H9 (cell line): ENCODE measurements at regions not wholly inside any gene's neighbourhood (a gene's known extent, or its start where the extent isn't known, plus 50 kb on each side); places are given as distances from the start of the nearest gene placed in this dataset.

Experiments
- DNase-seq: peaks from one replicate; pipeline ENCODE4 v3.0.0-alpha.2; 2017
- H2AFZ ChIP-seq: one replicate; pipeline ENCODE4 v1.6.1; 2013; ENCODE audit warnings: mild to moderate bottlenecking, low read length, control low read depth, moderate library complexity
- H2AK5ac ChIP-seq: 2 replicates; pipeline ENCODE4 v1.6.1; 2013; ENCODE audit warnings: low read length, control low read depth, mixed read lengths; ENCODE audit not compliant: insufficient read length
- H2BK120ac ChIP-seq: one replicate; pipeline ENCODE4 v1.6.1; 2013; ENCODE audit warnings: low read depth, mild to moderate bottlenecking, low read length, control low read depth, inconsistent platforms; ENCODE audit not compliant: poor library complexity, severe bottlenecking
- H2BK12ac ChIP-seq: 2 replicates; pipeline ENCODE4 v1.6.1; 2013; ENCODE audit warnings: low read length, control low read depth, mixed read lengths, low read depth; ENCODE audit not compliant: insufficient read length
- H2BK15ac ChIP-seq: 2 replicates; pipeline ENCODE4 v1.6.1; 2013; ENCODE audit warnings: low read depth, low read length, control low read depth
- H2BK20ac ChIP-seq: one replicate; pipeline ENCODE4 v1.6.1; 2013; ENCODE audit warnings: low read depth, mild to moderate bottlenecking, low read length, control low read depth, inconsistent platforms; ENCODE audit not compliant: poor library complexity, severe bottlenecking
- H2BK5ac ChIP-seq: 2 replicates; pipeline ENCODE4 v1.6.1; 2013; ENCODE audit warnings: low read length, control low read depth, mixed read lengths; ENCODE audit not compliant: insufficient read length
- H3K14ac ChIP-seq: 2 replicates; pipeline ENCODE4 v1.6.1; 2013; ENCODE audit warnings: low read length, control low read depth; ENCODE audit not compliant: insufficient read depth
- H3K18ac ChIP-seq: 2 replicates; pipeline ENCODE4 v1.6.1; 2013; ENCODE audit warnings: low read depth, mild to moderate bottlenecking, mixed read lengths, low read length, control low read depth; ENCODE audit not compliant: insufficient read length
- H3K23ac ChIP-seq: 2 replicates; pipeline ENCODE4 v1.6.1; 2013; ENCODE audit warnings: low read length, control low read depth, mixed read lengths, low read depth; ENCODE audit not compliant: insufficient read length
- H3K23me2 ChIP-seq: 2 replicates; pipeline ENCODE4 v1.6.1; 2013; ENCODE audit warnings: low read depth, mild to moderate bottlenecking, mixed read lengths, low read length, control low read depth; ENCODE audit not compliant: insufficient read length, poor library complexity, severe bottlenecking
- H3K27ac ChIP-seq: 2 replicates; pipeline ENCODE4 v1.5.1; 2013; ENCODE audit warnings: low read length, control low read depth, mixed read lengths, low read depth; ENCODE audit not compliant: insufficient read length
- H3K27me3 ChIP-seq: 2 replicates; pipeline ENCODE4 v1.6.1; 2013; ENCODE audit warnings: low read length, control low read depth, inconsistent platforms; ENCODE audit not compliant: insufficient read depth
- H3K4ac ChIP-seq: 2 replicates; pipeline ENCODE4 v1.6.1; 2013; ENCODE audit warnings: low read depth, mild to moderate bottlenecking, control low read depth, inconsistent platforms, low read length, moderate library complexity
- H3K4me1 ChIP-seq: 2 replicates; pipeline ENCODE4 v1.6.1; 2013; ENCODE audit warnings: low read length, control low read depth, inconsistent platforms; ENCODE audit not compliant: insufficient read depth
- H3K4me2 ChIP-seq: 2 replicates; pipeline ENCODE4 v1.6.1; 2013; ENCODE audit warnings: low read length, control low read depth, mixed read lengths; ENCODE audit not compliant: insufficient read length, insufficient read depth
- H3K56ac ChIP-seq: 2 replicates; pipeline ENCODE4 v1.6.1; 2013; ENCODE audit warnings: low read depth, mild to moderate bottlenecking, mixed read lengths, low read length, control low read depth; ENCODE audit not compliant: insufficient read length
- H3K79me1 ChIP-seq: 2 replicates; pipeline ENCODE4 v1.6.1; 2013; ENCODE audit warnings: low read depth, mild to moderate bottlenecking, moderate library complexity, low read length, control low read depth, inconsistent platforms; ENCODE audit not compliant: insufficient read depth, poor library complexity, severe bottlenecking
- H3K79me2 ChIP-seq: 2 replicates; pipeline ENCODE4 v1.6.1; 2013; ENCODE audit warnings: low read length, control low read depth, inconsistent platforms; ENCODE audit not compliant: insufficient read depth
- H3K9ac ChIP-seq: 2 replicates; pipeline ENCODE4 v1.6.1; 2013; ENCODE audit warnings: low read length, control low read depth, mixed read lengths; ENCODE audit not compliant: insufficient read length; ENCODE audit errors: extremely low read depth
- H3K9me3 ChIP-seq: one replicate; pipeline ENCODE4 v1.6.1; 2013; ENCODE audit warnings: low read depth, low read length, inconsistent platforms; ENCODE audit not compliant: control insufficient read depth
- H3T11ph ChIP-seq: one replicate; pipeline ENCODE4 v1.6.1; 2013; ENCODE audit warnings: mild to moderate bottlenecking, low read length, control low read depth, inconsistent platforms
- H4K20me1 ChIP-seq: one replicate; pipeline ENCODE4 v1.6.1; 2013; ENCODE audit not compliant: control insufficient read depth, insufficient read length, insufficient read depth
- H4K5ac ChIP-seq: 2 replicates; pipeline ENCODE4 v1.6.1; 2013; ENCODE audit warnings: low read depth, mild to moderate bottlenecking, mixed read lengths, low read length, control low read depth; ENCODE audit not compliant: insufficient read length
- H4K8ac ChIP-seq: replicated peaks from 2 replicates; pipeline ENCODE4 v1.6.1; 2013; ENCODE audit warnings: low read length, control low read depth, mixed read lengths, low read depth; ENCODE audit not compliant: insufficient read length
- H4K91ac ChIP-seq: 2 replicates; pipeline ENCODE4 v1.6.1; 2013; ENCODE audit warnings: low read depth, mild to moderate bottlenecking, moderate library complexity, mixed read lengths, low read length, control low read depth; ENCODE audit not compliant: insufficient read length
- H3K27ac Mint-ChIP-seq, 3 experiments: 2 replicates in 2 of 3; 3 replicates in 1 of 3; pipeline ENCODE4 v1.8.0; 2020 to 2021; ENCODE audit warnings: mixed read lengths in 3 of 3, mild to moderate bottlenecking in 1 of 3, moderate library complexity in 1 of 3
- H3K27me3 Mint-ChIP-seq: 2 replicates; pipeline ENCODE4 v1.8.0; 2021; ENCODE audit warnings: low read depth, mild to moderate bottlenecking, moderate library complexity, mixed read lengths
- H3K36me3 Mint-ChIP-seq, 3 experiments: 2 replicates in 2 of 3; 3 replicates in 1 of 3; pipeline ENCODE4 v1.8.0; 2020 to 2021; ENCODE audit warnings: low read depth in 3 of 3, mixed read lengths in 3 of 3; ENCODE audit not compliant: insufficient read depth in 1 of 3
- H3K4me1 Mint-ChIP-seq, 2 experiments: 2 replicates each; pipeline ENCODE4 v1.8.0; 2020; ENCODE audit warnings: mixed read lengths in 2 of 2
- H3K4me3 Mint-ChIP-seq, 2 experiments: 2 replicates in 1 of 2; 3 replicates in 1 of 2; pipeline ENCODE4 v1.8.0; 2020 to 2021; ENCODE audit warnings: mild to moderate bottlenecking in 2 of 2, mixed read lengths in 2 of 2, moderate library complexity in 1 of 2
- H3K9me3 Mint-ChIP-seq, 2 experiments: 2 replicates in 1 of 2; 3 replicates in 1 of 2; pipeline ENCODE4 v1.8.0; 2020; ENCODE audit warnings: mild to moderate bottlenecking in 2 of 2, mixed read lengths in 2 of 2, moderate library complexity in 1 of 2
- CTCF ChIP-seq: fragments of 200-600 bp; sonication (generic); conservative IDR thresholded peaks from 3 replicates; pipeline ENCODE4 v1.8.0; 2021; ENCODE audit warnings: antibody characterized with exemption, mild to moderate bottlenecking
- WGBS: extraction: QIAGEN DNeasy Blood & Tissue Kit; methylation state at CpG from one replicate; pipeline ENCODE4 v1.1.7; 2013; ENCODE audit warnings: missing lambda C conversion rate, low lambda C conversion rate, mixed read lengths; ENCODE audit not compliant: insufficient read length; ENCODE audit errors: extremely low coverage; 5-methylcytosine and 5-hydroxymethylcytosine counted together

DNA sequence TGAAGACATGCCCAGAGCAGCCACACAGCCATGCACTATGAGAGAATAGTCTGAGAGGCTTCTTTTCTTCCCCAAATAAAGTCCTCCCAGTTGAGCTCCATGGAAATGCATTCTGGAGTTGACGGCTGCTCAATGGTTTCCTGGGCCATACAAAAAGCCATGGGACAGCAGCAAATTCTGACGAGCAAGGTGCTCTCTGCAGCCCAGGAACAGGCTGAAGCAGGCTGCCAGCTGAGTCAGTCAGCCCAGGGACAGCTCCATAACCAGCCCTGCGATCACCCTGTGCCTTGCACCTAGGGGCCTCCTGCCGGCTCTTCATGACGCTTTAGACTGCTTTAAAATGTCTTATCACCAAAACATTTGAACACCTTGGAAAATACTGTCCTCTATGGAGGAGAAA is 256.3 kb upstream of the CHRNA7 start:
- no peaks in the 10 kb centered on the region for H4K20me1 ChIP-seq
- no peak overlapping the region for H2BK20ac ChIP-seq
- H4K91ac ChIP-seq = no peak overlapping the region
- H3K27me3 ChIP-seq = no peaks in the 10 kb centered on the region
- H3K23ac ChIP-seq = no peak overlapping the region
- H3K4me2 ChIP-seq = no peak overlapping the region
- no peak overlapping the region for H3K14ac ChIP-seq
- no CpG with 5 or more reads among the region's 5 CpGs for WGBS
- H3K9ac ChIP-seq = no peak overlapping the region
- Mint-ChIP-seq H3K4me1 (peaks cover 9 to 10% of the 10 kb centered on the region in 2 experiments), H3K36me3 (no peaks in the 10 kb centered on the region), H3K27ac (no peak overlapping the region; a peak in 2 of 7 replicates), H3K27me3 (no peaks in the 10 kb centered on the region), H3K9me3 (no peaks in the 10 kb centered on the region), H3K4me3 (no peak overlapping the region)
- no peak overlapping the region for H4K8ac ChIP-seq
- no peak overlapping the region for H4K5ac ChIP-seq
- no peak overlapping the region for H2BK5ac ChIP-seq
- H3K4ac ChIP-seq = no peak overlapping the region
- H2BK15ac ChIP-seq = no peak overlapping the region
- H3K79me1 ChIP-seq = no peaks in the 10 kb centered on the region
- H3K18ac ChIP-seq = no peak overlapping the region
- no peak overlapping the region for H3K56ac ChIP-seq
- no peak overlapping the region for H2AFZ ChIP-seq
- H3K9me3 ChIP-seq = no peaks in the 10 kb centered on the region
- DNase-seq = peak; percentile 43
- H2AK5ac ChIP-seq = no peak overlapping the region
- H3T11ph ChIP-seq = no peak overlapping the region
- H3K79me2 ChIP-seq = no peaks in the 10 kb centered on the region
- H2BK120ac ChIP-seq = no peak overlapping the region
- no peak overlapping the region for H3K27ac ChIP-seq
- no peak for TF ChIP-seq CTCF
- no peaks in the 10 kb centered on the region for H3K4me1 ChIP-seq
- no peak overlapping the region for H2BK12ac ChIP-seq
- no peaks in the 10 kb centered on the region for H3K23me2 ChIP-seq
